GM23338 (cell line): ENCODE measurements at regions not wholly inside any gene's neighbourhood (a gene's known extent, or its start where the extent isn't known, plus 50 kb on each side); places are given as distances from the start of the nearest gene placed in this dataset.

Experiments used
- CTCF ChIP-seq, 2 experiments: fragments of 200-600 bp in 1 of 2; sonication (generic) in 1 of 2; conservative IDR thresholded peaks; 2 replicates each; pipeline versions ENCODE4 v1.5.1 to v1.6.1; 2016 to 2017; ENCODE audit warnings: antibody characterized with exemption in 2 of 2, low read depth in 2 of 2, mild to moderate bottlenecking in 2 of 2, moderate library complexity in 1 of 2
- ETS1 ChIP-seq: IDR thresholded peaks from 2 replicates; pipeline ENCODE4 v1.6.1; 2016; ENCODE audit warnings: antibody characterized with exemption
- EZH2 ChIP-seq: fragments of 200-600 bp; sonication (generic); IDR thresholded peaks from one replicate; pipeline ENCODE4 v1.8.0; 2017; ENCODE audit warnings: antibody characterized with exemption, mild to moderate bottlenecking, low read depth; ENCODE audit not compliant: unreplicated experiment
- NANOG ChIP-seq: IDR thresholded peaks from 2 replicates; pipeline ENCODE4 v1.6.1; 2016; ENCODE audit warnings: antibody characterized with exemption, borderline replicate concordance
- POLR2AphosphoS5 ChIP-seq: IDR thresholded peaks from 2 replicates; pipeline ENCODE4 v1.6.1; 2016; ENCODE audit warnings: antibody characterized with exemption, low read depth
- REST ChIP-seq: IDR thresholded peaks from one replicate; pipeline ENCODE4 v1.6.1; 2018; ENCODE audit warnings: antibody characterized with exemption; ENCODE audit not compliant: unreplicated experiment
- ZNF462 ChIP-seq: fragments of 250-450 bp; sonication (Bioruptor Pico); IDR thresholded peaks from 2 replicates; pipeline ENCODE4 v1.5.0; 2020; ENCODE audit warnings: mild to moderate bottlenecking, moderate library complexity

- TF ChIP-seq ZNF462 (CRISPR knock-in tag) (no peak), CTCF (conservative IDR thresholded peaks at IDR 0.05; ENCODE audit: low read depth in 2 of 2) (no peak), EZH2 (no peak), NANOG (no peak), POLR2AphosphoS5 (no peak), REST (no peak), ETS1 (no peak)
Observed at GRCh38 chr7:121587435-121587834, 191.3 kb upstream of the FAM3C start (continued).
